Superior temporal gyrus (tissue), 1 donor: ENCODE measurements at regions not wholly inside any gene's neighbourhood (a gene's known extent, or its start where the extent isn't known, plus 50 kb on each side); places are given as distances from the start of the nearest gene placed in this dataset.
"Not testable (repeated sequence)": the region's sequence is repeated elsewhere in the genome, so short reads cannot be mapped to it uniquely, and the experiment has no call there.

ENCODE experiments used
- DNase-seq: peaks from one replicate; pipeline ENCODE4 v3.0.0-alpha.2; 2016; ENCODE audit errors: extremely low spot score

- DNase-seq: no peak
These were observed 624.2 kb downstream of the COL12A1 start for GRCh38 chr6:74581681-74582080.

DNA sequence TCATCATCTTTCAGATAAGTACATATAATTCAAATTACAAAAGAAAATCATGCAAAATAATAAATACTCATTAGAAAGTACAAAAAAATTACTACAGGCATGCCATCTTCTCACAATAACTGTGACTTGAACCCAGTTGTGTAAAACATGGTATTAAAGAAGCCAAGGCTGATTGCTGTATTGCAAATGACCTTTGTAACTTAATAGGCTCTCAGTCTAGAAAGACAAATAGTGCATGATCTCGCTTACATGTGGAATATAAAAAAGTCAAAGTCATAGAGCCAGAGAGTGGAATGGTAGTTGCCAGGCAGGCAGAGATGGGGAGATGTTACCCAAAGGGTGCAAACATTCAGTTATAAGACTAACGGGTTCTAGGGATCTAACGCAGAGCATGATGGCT, 626.1 kb downstream of the COL12A1 start:
- no peak for DNase-seq

DNA sequence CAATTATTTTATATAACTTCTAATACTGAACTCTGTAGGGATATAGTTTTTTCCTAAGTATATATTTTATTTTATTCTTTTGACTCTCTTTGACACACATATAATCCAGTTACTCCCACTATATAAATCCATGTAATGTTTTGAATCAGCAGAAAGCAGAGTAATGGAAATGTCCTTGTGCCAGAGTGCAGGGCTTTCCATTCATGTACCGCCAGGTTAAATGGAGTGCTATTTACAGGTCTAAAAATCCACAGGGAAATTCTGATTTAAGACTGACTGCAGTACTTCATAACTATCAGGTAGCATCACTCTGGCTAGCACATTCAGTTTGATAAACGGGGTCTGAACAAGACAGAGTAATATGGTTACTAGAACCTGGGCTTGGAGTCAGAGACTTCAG, 626.8 kb downstream of the COL12A1 start:
- no peak for DNase-seq

GRCh38 chr6:74578339-74578738, 627.5 kb downstream of the COL12A1 start:
- peak; percentile 30 for DNase-seq

DNA sequence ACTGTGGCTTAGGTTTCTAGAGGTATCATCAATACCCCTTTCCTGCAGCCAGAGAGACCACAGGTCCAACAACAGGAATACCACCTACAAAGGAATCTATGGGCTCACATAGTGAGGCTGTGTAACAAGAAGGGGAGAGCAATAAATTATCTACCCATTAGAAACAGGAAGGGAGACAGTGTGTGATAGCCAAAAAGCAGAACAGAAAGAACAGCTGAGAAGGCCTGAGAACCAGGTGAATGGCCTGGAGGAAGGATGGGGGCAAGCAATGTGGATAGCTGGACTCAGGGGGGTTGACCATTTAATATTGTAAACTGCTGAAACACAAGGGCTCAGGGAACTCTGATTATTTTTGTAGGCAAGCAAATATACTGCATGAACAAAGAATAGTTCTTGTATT, 628.2 kb downstream of the COL12A1 start:
- no peak for DNase-seq

- DNase-seq: no peak
These were observed 631.1 kb downstream of the COL12A1 start for GRCh38 chr6:74574794-74575193.

DNA sequence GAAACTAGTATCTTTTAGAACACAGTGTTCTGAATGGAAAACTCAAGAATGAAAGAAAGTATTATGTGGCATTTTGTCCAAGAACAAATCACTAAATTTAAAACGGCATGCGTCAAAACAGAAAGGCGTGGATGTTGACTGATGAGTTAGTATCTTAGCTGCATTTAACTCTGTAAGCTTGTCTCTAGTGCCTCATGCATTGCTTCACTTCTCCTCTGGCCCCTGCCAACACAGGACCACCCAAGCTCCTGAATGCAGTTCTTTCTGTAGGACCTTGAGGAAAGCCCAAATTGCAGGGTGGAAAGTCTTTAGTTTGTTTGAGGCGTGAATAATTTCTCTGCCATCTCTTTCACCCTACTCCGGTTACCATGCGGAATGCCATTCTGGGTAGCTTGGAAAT, 632.2 kb downstream of the COL12A1 start:
- peak; percentile 20 for DNase-seq

DNA sequence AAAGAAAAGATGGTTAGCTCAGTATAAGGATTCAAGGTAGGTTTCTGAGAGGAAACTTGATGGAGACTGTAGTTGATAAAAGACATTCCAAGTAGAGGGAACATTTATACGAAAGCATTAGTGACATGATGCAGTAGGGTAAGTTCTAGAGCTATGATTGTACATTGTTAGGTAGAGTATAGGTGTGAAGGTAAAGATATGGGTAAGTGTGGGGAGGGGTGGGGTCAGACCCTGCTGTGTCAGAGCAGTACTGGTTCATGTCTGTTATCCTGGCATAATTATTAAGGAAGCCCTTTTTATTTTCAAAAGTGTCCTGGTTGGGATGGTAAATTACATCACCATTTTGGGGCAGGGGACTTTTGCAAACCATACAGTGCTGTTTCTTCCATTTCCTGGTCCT, 635.8 kb downstream of the COL12A1 start:
- no peak for DNase-seq

DNA sequence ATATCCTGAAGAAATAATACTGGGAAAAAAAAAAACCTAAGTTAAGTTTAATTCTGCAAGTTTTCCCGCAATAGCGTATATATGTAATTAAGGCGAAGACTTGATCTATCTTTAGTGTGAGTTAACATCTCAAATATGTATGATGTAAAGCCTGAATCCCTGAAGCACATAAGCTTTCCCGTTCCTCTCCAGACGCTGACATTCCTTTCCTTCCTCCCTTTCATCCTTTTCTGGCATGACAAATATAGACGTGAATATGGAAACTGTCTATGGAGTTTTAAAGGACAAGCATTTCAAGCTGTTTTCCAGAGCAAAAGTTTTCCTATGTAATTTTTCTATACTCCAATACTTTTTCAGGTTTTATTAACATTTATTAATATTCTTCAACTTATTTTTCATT, 637.0 kb downstream of the COL12A1 start:
- no peak for DNase-seq

GRCh38 chr6:74567923-74568290, 637.9 kb downstream of the COL12A1 start:
- DNase-seq: not testable (repeated sequence)

DNA sequence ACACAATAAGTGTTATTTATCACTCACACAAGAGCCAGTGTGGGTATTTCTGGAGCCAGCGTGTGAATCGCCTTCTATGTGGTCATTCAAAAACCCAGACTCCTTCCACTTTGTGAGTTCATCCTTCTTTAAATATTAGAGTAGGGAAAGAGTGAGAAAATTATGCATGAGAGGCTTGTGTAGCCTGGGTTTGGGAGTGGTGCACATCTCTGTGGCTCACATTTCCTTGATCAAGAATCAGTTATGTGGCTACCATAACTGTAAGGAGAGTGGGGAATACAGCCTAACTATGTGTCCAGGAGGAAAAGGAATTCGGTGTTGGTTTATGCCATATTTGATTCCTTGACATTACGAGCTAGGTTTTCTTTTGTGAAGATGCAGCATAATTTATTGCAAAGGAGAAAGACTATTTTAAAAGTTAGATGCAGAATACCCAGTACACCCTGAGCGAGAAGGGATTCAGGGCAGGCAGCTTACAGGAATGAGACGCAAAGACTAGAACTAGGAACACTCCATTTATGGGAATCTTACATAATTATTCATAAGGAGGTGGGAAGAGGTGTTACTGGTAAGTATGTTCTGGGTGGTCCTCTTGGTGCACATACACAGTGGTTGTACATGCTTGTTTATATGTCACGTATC, 638.5 kb downstream of the COL12A1 start:
- no peak for DNase-seq

GRCh38 chr6:74557236-74557635, 648.6 kb downstream of the COL12A1 start:
- DNase-seq: no peak

GRCh38 chr6:74554041-74554440, 651.8 kb downstream of the COL12A1 start:
- no peak for DNase-seq

GRCh38 chr6:74551896-74552295, 654.0 kb downstream of the COL12A1 start:
- DNase-seq: no peak

GRCh38 chr6:74550821-74551220, 655.0 kb downstream of the COL12A1 start:
- DNase-seq: no peak

- DNase-seq: no peak
These were observed 656.1 kb downstream of the COL12A1 start for GRCh38 chr6:74549746-74550145.

DNA sequence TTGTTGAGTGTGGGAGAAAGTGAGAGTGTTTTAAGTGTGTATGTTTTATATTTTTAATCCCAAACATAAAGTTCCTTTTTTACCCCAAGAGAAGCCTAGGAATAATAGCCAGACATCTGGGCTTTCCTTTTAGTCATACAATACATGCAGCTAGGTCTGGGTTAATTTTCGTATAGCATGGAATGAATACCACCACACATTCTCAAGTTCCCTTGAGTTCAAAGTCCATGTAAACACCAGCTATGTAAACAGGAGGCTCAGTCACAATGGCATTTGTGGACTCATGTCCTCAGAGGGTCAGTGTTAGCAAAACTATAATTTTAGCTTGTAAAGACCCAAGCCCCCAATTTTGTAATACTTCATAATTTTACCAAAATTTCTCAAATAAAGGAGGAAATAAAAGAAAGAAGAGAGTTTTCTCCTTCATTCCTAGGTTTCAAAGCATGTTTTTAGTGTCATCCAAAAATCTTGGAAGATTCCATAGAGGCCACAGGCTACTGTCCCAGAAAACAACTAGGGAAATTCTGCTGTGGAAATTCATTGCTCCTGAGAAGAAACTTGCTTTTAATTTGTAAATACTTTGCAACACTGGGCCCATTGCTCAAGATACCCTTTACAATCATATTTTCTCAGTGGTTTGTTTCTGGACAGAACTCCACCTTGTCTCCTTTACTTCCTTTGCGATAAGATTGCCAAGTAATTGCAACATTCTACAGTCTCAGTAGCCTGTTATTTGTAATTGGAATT, 671.2 kb downstream of the COL12A1 start:
- no peak for DNase-seq

- no peak for DNase-seq
These were observed 686.7 kb downstream of the COL12A1 start for GRCh38 chr6:74519163-74519562.

DNA sequence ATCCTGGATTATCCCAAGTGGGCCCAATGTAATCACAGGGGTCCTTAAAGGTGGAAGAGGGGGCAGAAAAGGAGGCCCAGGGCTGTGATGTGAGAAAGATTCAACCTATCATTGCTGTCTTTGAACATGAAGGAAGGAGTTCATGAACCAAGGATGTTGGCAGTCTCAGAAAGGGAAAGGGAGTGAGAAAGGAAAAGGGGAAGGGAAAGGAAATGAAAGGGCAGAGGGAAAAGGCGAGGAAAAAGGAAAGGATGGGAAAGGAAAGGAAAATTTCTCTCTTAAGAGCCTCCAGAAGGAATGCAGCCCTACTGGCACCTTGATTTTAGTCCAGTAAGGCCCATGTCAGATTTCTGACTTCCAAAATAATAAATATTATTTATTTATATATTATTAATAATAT, 687.8 kb downstream of the COL12A1 start:
- DNase-seq: no peak

GRCh38 chr6:74510878-74511277, 695.0 kb downstream of the COL12A1 start:
- no peak for DNase-seq

GRCh38 chr6:74507649-74508048, 698.2 kb downstream of the COL12A1 start:
- DNase-seq: no peak

GRCh38 chr6:74505391-74505790, 700.5 kb downstream of the COL12A1 start:
- no peak for DNase-seq

DNA sequence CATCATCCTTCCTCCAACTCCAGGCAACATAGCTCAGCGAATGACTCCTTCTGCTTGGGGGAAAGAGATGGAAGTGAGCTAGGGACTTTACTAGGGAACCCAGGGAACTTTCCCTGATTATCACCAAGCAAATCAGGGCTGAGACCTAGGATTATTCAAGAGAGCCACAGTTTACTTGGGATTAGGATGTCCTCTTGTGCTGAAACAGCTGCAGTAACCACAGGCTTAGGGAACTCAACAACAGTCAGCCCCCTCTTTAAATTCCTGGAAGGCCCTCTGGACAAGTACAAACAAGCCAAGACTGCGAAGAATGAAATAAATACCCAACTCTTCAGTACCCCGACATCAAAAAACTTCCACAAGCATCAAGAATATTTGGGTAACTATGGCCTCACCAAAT, 700.9 kb downstream of the COL12A1 start:
- DNase-seq: no peak

DNA sequence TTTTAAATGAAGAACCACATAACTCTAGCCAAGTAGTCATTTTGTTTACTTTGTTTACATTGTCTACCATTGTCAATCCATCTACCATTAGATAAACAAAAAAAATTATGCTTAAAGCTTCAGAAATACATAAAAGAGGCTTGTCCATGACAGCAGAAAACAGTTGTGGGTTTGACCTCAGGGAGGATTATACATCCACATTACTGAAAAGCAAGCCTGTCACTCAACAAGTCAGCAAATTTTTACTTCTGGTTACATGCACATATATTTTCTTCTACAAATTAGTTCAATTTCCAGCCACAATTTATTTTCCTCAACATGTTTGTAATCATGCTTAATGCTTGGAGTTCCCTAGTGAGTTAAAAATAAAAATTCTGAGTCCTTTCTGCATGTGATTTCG, 713.3 kb downstream of the COL12A1 start:
- DNase-seq: no peak
